Ishikawa (cell line): ENCODE measurements at regions not wholly inside any gene's neighbourhood (a gene's known extent, or its start where the extent isn't known, plus 50 kb on each side); places are given as distances from the start of the nearest gene placed in this dataset.

Source experiments
- FOXM1 ChIP-seq: IDR thresholded peaks from 2 replicates; pipeline ENCODE4 v1.6.1; 2012; ENCODE audit warnings: low read depth, borderline replicate concordance
- RAD21 ChIP-seq: IDR thresholded peaks from 2 replicates; pipeline ENCODE4 v1.6.1; 2012; ENCODE audit warnings: low read depth
- REST ChIP-seq: IDR thresholded peaks from 2 replicates; pipeline ENCODE4 v1.6.1; 2012; ENCODE audit warnings: low read depth, mild to moderate bottlenecking
- TCF12 ChIP-seq: IDR thresholded peaks from 2 replicates; pipeline ENCODE4 v1.6.1; 2012; ENCODE audit warnings: low read depth
- YY1 ChIP-seq: IDR thresholded peaks from 2 replicates; pipeline ENCODE4 v1.6.1; 2012; ENCODE audit warnings: low read depth

GRCh38 chr17:13425390-13425789 lies 176.3 kb downstream of the HS3ST3A1 start:
- no peak for TF ChIP-seq FOXM1
- no peak for TF ChIP-seq TCF12
- TF ChIP-seq RAD21: no peak
- no peak for TF ChIP-seq YY1
- TF ChIP-seq REST: no peak
